ENCODE measurements at regions not wholly inside any gene's neighbourhood (a gene's known extent, or its start where the extent isn't known, plus 50 kb on each side); places are given as distances from the start of the nearest gene placed in this dataset.
"Not testable (repeated sequence)": the region's sequence is repeated elsewhere in the genome, so short reads cannot be mapped to it uniquely, and the experiment has no call there.

DNA sequence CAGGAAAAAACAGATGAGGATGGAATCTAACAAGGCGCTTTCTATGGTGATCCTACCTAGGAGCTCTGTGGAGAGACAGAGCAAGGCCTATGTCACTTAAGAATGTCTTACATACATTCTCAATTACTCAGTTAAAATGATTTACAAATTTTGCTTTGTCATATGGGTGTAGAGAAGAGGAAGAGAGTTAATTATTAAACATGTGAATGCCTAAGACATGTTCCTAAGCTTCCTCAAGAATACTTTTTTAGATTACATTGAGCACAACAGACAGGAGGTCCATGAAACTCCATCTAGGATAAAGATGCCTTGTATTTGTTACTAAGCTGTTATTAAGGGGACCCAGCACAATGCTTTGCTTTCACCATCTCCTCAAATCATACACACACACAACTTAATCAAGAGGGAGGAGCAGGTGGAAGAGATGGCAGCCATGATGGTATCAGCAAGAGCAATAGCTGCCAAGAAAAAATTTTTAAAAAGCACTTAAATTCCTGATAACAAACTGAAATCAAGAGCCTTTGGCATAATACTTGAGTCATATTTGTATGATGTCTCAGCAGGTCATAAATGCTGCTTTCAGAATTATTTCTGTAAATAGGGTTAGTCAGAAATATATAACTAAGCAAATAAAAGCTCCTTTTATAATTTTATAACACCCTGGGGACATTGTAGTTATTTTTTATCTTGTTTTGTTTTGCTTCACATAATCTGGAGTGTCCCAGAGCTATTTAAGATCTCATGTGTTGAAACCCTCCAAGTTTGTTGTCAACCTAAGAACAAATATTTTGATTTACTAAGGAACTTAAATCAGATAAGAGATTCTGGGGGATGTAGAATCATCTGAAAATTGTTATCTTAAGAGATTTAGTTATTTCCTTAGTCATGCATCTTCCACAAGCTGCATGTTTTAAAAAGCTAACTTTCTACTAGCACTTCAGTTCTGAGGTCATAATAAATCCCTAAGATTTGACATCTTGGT lies 70.0 kb upstream of the CD2AP start:
- DNase-seq, result no peak

DNA sequence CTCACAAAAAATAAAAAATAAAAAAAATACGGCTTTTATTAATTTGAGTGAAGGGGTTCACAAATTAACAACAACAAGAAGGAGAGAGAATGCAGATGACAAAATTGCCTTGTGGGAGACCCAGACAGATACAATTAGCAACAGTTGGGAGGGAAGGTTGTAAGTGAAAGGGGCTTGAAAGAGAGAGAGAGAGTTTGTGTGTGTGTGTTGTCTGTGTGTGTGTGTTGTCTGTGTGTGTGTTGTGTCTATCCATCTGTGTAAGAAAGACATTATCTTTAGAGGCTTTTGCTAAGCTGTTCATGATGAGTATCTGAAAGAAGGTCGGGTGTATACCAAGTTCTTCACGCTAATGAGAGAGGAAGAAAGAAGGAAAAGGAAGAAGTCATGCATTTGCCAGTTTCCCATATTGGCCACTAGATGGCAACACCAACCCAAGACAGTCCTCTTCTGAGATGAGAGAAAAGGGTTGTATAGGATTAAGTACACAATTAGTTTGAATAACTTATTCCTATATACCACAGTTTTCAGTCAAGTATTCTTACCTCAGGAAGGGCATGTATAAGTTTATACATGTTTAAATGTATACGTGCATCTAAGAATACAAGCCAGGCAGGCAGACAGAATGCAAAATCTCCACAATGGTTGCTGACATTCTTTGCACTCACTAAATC lies 63.7 kb upstream of the CD2AP start:
- DNase-seq, result peak; percentile 63 to 85 (median 68)

DNA sequence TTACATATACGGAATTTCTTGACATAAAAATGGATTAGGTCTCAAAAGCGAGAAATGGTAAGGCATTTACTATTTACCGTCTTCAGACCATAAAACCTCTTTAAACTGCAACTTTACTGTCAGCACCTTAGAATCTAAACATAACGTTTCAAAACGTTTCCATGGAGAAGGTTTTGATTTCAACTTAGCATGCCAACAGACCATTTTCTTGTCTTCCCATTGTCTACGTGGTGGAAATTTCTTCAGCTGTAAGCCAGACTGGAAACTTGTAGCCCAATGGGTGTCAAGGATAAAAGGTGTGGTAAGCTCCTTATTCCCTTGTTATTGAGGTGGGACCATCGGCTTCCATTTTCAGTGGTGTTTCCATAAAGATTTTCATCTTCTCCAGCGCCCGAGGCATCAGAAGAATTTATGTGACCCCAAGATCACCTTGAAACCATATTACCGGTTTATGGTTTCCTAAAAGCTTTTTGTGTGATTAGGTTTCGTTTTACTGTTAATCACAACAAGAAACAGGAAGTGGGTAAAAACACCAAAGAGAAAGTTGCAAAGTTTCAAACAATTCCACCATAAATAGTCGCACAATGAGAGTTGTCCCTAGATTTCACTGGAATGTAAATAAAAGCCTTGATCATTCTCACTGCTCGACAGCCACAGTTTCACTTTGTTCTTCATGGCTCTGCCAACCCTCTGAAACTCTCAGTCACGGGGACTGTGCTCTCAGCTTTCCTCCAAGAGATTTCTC lies 63.0 kb upstream of the CD2AP start:
- DNase-seq, result peak in 2 of 3 donors; percentile 17 to 66

DNA sequence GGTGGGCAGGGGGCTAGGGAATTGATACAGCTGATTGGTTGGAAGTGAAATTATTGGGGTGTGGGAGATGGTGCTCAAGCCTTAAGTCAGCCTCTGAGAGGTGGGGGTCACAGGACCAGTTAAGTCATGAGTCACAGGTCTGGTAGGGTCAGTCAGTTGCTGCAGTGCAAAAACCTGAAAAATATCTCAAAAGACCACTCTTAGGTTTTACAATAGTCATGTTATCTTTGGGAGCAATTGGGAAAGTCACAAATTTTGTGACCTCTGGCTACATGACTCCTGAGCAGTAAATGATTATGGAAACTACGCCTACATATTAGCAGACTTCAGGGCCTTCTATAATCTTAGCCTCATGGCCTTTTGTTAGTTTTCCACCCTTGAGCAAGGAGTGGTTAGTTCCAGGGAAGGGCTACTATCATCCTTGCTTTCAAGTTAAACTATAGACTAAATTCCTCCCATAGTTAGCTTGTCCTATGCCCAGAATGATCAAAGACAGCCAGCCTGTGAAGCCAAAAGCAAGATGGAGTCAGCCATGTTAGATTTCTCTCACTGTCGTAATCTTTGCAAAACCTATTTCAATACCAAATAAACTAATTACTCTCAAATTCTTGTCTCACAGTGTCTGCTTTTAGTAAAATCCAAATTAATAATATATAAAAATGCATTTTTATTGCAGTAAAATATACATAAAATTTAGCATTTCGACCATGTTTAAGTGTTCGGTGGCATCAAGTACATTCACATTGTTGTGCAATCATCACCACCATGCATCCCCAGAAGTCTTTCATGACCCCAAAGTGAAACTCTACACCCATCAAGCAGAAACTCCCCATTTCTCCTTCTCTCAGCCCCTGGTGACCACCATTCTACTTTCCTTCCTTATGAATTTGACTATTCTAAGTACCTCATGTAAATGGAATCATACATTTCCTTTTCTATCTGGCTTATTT lies 60.9 kb upstream of the CD2AP start:
- no peak for DNase-seq

DNA sequence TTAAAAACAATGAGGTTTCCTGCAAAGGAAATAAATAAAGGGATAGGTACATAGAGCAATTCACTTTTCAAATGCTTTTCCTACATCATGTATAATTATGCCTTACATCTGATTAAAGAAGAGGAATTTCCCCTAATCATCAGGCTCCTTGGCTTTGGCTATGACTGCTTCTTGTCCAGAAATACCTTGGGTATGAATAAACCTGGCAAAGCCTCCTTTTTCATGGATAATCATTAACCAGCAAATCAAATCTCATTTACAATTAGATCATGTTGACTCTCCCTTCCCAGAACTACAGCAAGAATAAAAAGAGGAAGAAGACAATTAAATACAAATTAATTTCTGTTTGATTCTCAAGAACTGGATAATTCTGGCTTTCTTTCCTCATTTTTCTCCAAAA lies 58.0 kb upstream of the CD2AP start:
- DNase-seq, result no peak

DNA sequence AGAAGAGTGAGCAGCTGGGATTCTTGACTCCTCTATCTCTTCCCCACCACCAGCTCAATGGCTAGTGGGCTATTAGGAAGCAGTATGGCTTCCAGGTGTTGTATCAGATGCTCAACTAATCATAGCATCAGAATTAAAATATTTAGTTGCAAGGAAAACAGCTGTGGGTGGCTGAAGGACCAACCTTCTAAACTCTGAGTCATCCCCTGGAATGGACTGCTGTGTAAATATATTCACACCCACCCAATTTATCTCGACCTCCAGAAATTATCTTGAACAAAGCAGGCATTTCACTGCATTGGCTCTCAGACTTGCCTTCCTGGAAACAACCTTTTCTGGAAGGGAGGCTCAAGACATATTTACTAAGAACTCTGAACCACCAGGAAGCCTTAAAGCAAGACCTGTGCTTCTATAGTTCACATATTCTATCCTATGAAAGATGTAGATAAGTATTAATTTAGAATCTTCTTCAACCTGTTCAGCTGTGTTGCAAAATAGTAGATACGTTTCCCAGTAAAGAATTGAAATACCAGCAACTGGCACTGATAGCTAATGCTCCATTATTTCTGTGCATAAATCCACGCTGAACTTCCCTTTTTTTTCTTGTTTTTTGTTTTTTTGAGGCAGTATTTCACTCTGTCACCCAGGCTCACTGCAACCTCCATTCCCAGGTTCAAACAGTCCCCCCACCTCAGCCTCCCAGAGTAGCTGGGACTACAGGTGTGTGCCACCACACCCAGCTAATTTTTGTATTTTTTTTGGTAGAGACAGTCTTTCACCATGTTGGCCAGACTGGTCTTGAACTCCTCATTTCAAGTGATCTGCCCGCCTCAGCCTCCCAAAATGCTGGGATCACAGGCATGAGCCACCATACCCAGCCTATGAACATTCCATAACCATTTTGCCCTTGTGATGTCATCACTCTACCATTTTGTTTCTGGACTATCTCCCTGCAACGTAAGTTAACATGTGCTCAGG lies 56.9 kb upstream of the CD2AP start:
- no peak for DNase-seq

DNA sequence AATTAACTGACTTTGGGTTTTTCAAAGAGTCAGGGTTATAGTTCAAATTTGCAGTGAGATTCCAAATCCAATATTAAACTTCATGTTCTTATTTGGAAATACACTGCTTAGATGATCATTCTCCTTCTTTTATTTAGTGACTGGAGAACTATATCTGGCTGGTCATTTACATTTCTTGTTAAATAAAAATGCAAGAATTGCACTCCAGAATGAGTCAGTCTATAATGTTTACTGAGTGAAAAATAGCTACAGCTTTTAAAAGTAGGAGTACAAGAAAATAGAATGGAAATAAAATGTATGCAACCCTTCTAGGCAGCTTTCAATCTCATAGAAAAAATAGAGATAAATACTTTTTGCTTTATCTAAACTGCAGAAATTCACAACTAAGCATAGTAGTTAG lies 54.5 kb upstream of the CD2AP start:
- DNase-seq, result no peak

DNA sequence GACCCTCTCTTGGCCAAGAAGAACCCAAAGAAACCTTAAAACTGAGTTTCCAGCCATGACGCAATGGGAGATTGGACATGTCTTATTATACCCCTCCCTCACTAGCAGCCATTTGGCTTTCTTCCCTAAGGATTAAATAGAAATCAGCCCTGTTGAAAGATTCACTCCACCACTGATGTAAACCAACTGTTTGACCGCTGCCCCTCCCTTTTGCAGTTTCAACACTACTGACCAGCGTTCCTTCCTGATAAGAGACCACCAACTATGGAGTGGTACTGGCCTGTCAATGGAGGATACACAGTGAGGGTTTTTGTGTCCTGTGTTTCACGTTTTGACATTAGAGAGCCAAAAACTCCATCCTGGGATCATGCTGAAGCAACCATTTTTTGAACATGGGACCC lies 53.2 kb upstream of the CD2AP start:
- DNase-seq, result no peak

DNA sequence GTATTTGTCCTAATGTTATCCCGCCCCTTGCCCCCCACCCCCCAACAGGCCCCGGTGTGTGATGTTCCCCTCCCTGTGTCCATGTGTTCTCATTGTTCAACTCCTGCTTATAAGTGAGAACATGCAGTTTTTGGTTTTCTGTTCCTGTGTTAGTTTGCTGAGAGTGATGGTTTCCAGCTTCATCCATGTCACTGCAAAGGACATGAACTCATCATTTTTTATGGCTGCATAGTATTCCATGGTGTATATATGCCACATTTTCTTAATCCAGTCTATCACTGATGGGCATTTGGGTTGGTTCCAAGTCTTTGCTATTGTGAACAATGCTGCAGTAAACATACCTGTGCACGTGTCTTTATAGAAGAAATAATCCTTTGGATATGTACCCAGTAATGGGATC lies 51.9 kb upstream of the CD2AP start:
- not testable (repeated sequence) for DNase-seq

DNA sequence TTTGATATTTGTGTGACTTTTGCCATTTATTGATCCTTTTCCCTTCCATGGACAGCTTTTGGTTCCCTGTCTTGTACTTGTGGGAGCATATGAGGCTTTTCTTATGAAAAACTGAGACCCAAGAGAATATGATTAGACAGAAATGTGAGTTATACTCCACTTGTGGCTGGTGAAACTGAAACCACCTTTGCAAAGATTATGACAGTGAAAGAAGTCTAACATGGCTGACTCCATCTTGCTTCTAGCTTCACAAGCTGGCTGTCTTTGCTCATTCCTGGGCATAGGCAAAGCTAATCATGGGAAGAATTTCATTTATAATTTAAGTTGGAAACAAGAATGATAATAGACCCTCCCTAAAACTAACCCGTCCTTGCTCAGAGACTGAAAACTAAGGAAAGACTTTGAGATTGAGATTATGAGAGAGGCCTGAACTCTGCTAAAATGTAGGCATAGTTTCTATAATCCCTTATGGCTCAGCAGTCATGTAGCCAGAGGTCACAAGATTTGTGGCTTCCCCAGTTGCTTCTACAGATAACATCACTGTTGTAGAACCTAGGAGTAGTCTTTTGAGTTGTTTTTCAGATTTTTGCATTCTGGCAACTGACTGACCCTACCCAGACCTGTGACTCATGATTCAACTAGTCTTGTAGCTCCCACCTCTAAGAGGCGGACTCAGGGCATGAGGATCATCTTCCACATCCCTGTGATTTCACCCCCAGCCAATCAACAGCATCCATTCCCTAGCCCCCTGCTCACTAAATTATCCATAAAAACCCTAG lies 50.9 kb upstream of the CD2AP start:
- DNase-seq, result no peak

DNA sequence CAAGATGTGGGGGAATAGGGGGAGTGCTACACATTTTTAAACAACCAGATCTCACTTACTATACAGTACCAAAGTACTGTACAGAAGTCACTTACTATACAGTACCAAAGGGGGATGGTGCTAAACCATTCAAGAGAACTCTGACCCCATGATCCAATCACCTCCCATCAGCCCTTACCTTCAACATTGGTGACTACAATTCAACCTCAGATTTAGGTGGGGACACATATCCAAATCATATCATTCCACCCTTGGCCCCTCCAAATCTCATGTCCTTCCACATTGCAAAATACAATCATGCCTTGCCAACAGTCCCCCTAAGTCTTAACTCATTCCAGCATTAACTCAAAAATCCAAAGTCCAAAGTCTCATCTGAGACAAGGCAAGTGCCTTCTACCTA lies 49.9 kb upstream of the CD2AP start:
- no peak for DNase-seq

All from muscle of back (tissue), 3 donors.